HUES64 (cell line): ENCODE measurements at regions not wholly inside any gene's neighbourhood (a gene's known extent, or its start where the extent isn't known, plus 50 kb on each side); places are given as distances from the start of the nearest gene placed in this dataset.

ENCODE experiments used
- H3K27ac ChIP-seq: 2 replicates; pipeline ENCODE4 v1.7.0; 2013; ENCODE audit warnings: low read depth, low read length, inconsistent platforms
- H3K27me3 ChIP-seq: 2 replicates; pipeline ENCODE4 v1.6.1; 2013; ENCODE audit warnings: mild to moderate bottlenecking, low read length; ENCODE audit not compliant: insufficient read depth
- H3K36me3 ChIP-seq: 2 replicates; pipeline ENCODE4 v1.6.1; 2013; ENCODE audit warnings: mild to moderate bottlenecking, low read length; ENCODE audit not compliant: insufficient read depth
- H3K4me1 ChIP-seq: 2 replicates; pipeline ENCODE4 v1.6.1; 2013; ENCODE audit warnings: mild to moderate bottlenecking, low read length, moderate library complexity; ENCODE audit not compliant: insufficient read depth
- H3K4me3 ChIP-seq: 2 replicates; pipeline ENCODE4 v1.5.1; 2013; ENCODE audit warnings: mild to moderate bottlenecking, low read length, moderate library complexity
- H3K9ac ChIP-seq: 2 replicates; pipeline ENCODE4 v1.6.1; 2013; ENCODE audit warnings: mild to moderate bottlenecking, low read depth, low read length
- H3K9me3 ChIP-seq: 2 replicates; pipeline ENCODE4 v1.6.1; 2013; ENCODE audit warnings: low read depth, low read length; ENCODE audit not compliant: insufficient read depth
- WGBS: fragments of 150-250, 120-280 bp; methylation state at CpG from one replicate; pipeline ENCODE4 v1.1.7; 2013; ENCODE audit warnings: missing lambda C conversion rate; 5-methylcytosine and 5-hydroxymethylcytosine counted together

DNA sequence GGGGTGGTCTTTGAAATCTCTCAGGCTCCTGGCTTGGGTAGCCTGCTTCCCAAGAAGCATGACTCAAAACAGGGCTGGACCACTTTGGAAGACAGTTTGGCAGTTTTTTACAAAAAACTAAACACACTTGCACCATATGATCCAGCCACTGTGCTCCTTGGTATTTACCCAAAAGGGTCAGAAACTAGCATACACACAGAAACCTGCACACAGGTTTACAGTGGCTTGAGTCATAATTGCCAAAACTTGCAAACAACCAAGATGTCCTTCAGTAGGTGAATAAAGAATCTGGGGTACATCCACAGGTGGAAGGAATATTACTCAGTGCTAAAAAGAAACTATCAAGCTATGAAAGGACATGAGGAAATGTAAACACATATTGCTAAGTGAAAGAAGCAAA lies 323.2 kb upstream of the CDH5 start:
- H3K27ac ChIP-seq: no peak overlapping the region
- no peaks in the 10 kb centered on the region for H3K9me3 ChIP-seq
- H3K9ac ChIP-seq: no peak overlapping the region
- no peaks in the 10 kb centered on the region for H3K36me3 ChIP-seq
- H3K4me1 ChIP-seq: no peaks in the 10 kb centered on the region
- H3K27me3 ChIP-seq: no peaks in the 10 kb centered on the region
- no peak overlapping the region for H3K4me3 ChIP-seq

DNA sequence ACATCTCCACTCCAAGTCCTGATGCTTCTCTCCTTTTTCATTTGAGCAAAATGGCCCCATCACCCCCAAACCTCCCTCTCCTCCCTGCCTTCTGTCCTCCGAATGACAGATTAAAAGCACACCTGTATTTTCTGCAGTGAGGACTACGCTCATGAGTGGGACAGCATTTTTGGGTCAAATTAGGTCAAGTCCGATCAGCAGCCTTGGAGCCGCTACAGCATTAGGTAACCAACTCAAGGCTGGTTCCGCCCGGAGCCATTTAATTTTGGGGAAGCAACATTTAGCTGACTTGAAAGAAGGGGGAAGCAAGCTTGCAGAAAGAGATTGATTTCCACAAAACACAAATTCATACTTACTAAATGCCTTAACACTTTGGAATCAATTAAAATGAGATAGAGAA lies 324.1 kb upstream of the CDH5 start:
- no peaks in the 10 kb centered on the region for H3K4me1 ChIP-seq
- 87% methylated on average over 6 of the region's 6 CpGs for WGBS
- H3K36me3 ChIP-seq: no peaks in the 10 kb centered on the region
- no peaks in the 10 kb centered on the region for H3K9me3 ChIP-seq
- H3K9ac ChIP-seq: no peak overlapping the region
- H3K4me3 ChIP-seq: no peak overlapping the region
- no peak overlapping the region for H3K27ac ChIP-seq
- no peaks in the 10 kb centered on the region for H3K27me3 ChIP-seq

GRCh38 chr16:66041907-66042306 lies 324.6 kb upstream of the CDH5 start:
- H3K27ac ChIP-seq: no peak overlapping the region
- H3K4me3 ChIP-seq: no peak overlapping the region
- 71% methylated on average over 4 of the region's 4 CpGs for WGBS
- no peaks in the 10 kb centered on the region for H3K36me3 ChIP-seq
- no peaks in the 10 kb centered on the region for H3K27me3 ChIP-seq
- H3K9me3 ChIP-seq: no peaks in the 10 kb centered on the region
- H3K9ac ChIP-seq: no peak overlapping the region
- H3K4me1 ChIP-seq: no peaks in the 10 kb centered on the region

DNA sequence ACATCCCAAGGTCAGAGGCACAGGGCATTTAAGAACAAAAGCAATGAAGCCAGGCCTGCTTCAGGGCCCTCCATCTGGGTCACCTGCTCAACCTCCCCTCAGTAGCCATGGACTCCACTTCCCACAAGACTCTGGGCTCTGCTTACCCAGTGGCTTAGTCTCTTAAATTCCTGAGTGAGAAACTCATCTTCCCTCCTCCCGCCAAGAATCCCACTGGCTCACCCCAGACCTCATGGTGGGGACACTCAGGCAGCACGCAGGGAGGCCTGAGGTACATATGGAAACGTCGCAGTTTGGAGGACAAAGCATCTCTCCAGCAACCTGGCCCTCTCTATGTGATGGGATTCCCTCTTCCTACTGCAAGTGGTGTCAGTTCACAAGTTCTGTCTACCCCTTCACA lies 326.7 kb upstream of the CDH5 start:
- no peak overlapping the region for H3K9ac ChIP-seq

DNA sequence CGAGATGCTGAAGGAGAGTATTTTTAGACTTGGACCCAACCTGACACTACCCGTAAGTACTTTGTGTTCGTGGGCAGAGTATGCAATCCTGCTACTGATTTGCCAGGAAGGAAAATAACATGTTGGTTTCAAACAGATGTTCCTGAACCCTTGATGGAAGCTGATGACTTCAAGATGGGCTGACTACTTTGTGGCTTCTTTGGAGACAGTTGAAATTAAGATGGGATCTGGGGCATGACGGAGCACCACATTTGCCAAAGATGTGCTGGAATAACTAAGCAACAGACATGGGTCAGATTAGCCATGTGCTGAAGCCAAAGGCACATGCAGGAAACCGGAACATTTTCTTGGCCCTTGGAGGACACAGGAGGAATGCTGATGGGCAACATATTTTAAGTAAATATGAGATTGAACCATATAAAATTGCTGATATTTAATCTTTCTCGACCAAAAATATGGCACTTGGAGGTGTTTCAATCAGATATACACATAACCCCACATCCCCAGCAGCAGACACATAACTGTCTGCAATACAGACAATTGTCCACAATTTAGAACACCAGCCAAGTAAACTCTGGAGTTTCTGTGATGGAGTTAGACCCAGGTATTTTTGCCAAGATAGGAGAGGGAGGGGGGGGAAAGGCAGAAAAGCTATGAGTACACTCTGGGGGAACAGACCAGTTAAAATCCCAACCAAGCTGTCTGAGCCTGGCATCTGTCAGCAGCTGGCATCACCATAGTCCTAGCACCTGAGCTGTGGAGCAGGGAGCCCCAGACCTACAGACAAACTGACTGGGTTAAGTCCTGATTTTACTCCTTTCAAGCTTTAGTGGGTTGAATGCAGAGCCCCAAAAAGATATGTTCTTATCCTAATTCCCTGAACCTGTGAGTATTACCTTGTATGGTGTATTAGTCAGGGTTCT lies 329.4 kb upstream of the CDH5 start:
- Histone ChIP-seq H3K36me3 (no peaks in the 10 kb centered on the region), H3K4me3 (no peak overlapping the region), H3K27ac (no peak overlapping the region), H3K27me3 (no peaks in the 10 kb centered on the region), H3K9me3 (no peaks in the 10 kb centered on the region), H3K4me1 (no peaks in the 10 kb centered on the region), H3K9ac (no peak overlapping the region)
- WGBS: 91% methylated on average over 6 of the region's 6 CpGs

More for the DNA sequence above, 326.7 kb upstream of the CDH5 start:
- no peak overlapping the region for H3K27ac ChIP-seq
- H3K36me3 ChIP-seq: no peaks in the 10 kb centered on the region
- H3K4me1 ChIP-seq: no peaks in the 10 kb centered on the region
- H3K4me3 ChIP-seq: no peak overlapping the region
- 74% methylated on average over 4 of the region's 4 CpGs for WGBS
- no peaks in the 10 kb centered on the region for H3K9me3 ChIP-seq
- no peaks in the 10 kb centered on the region for H3K27me3 ChIP-seq

DNA sequence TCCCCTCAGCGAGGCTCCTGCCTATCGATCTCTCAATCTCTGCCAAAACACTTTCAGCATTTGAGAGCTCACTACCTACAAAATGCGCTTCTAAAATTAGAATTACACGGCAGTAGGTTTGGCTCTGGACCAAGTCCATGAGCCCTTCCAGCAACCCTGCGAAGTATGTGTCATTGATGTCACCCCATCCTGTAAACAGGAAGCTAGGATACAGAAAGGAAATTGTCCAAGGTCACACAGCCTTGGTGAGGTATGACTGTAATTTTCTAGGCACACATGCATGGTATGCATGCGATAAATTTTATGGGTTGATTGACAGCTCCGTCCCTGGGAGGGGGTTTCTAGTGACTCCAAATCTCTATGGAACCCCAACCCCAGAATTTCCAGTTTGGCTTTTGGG lies 330.3 kb upstream of the CDH5 start:
- no peaks in the 10 kb centered on the region for H3K4me1 ChIP-seq
- no peaks in the 10 kb centered on the region for H3K36me3 ChIP-seq
- no peaks in the 10 kb centered on the region for H3K27me3 ChIP-seq
- no peaks in the 10 kb centered on the region for H3K9me3 ChIP-seq
- no peak overlapping the region for H3K4me3 ChIP-seq
- WGBS: 95% methylated on average over 7 of the region's 7 CpGs
- no peak overlapping the region for H3K27ac ChIP-seq
- no peak overlapping the region for H3K9ac ChIP-seq

- 94% methylated on average over 3 of the region's 3 CpGs for WGBS
- no peaks in the 10 kb centered on the region for H3K9me3 ChIP-seq
Measured at GRCh38 chr16:66035096-66035495, 331.4 kb upstream of the CDH5 start.

DNA sequence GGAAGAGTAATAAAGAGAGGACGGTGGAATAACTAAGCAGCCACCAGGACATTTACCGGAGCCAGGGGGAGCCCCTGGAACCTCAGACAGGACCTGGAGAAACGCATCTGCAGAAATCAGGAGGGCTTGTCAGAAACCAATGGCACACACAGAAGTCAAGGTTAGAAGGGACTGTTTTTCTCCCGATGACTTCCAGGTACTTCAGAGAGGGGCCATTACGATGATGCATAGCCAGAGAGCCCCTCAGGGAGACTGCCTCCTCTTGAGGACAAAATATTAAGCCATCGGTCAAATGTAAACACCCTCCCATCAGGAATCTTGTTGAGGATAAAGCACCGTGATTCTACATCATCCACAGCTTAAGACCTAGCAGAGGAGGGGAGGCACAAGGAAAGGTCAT lies 333.6 kb upstream of the CDH5 start:
- no peaks in the 10 kb centered on the region for H3K36me3 ChIP-seq
- no peak overlapping the region for H3K9ac ChIP-seq
- H3K4me3 ChIP-seq: no peak overlapping the region
- WGBS: 94% methylated on average over 7 of the region's 7 CpGs
- no peaks in the 10 kb centered on the region for H3K4me1 ChIP-seq
- H3K27me3 ChIP-seq: no peaks in the 10 kb centered on the region
- H3K27ac ChIP-seq: no peak overlapping the region
- no peaks in the 10 kb centered on the region for H3K9me3 ChIP-seq

More at GRCh38 chr16:66035096-66035495, 331.4 kb upstream of the CDH5 start:
- Histone ChIP-seq H3K36me3 (no peaks in the 10 kb centered on the region), H3K4me3 (no peak overlapping the region), H3K27ac (no peak overlapping the region), H3K9ac (no peak overlapping the region), H3K27me3 (no peaks in the 10 kb centered on the region), H3K4me1 (no peaks in the 10 kb centered on the region)

GRCh38 chr16:66030036-66030435 lies 336.5 kb upstream of the CDH5 start:
- Histone ChIP-seq H3K27ac (no peak overlapping the region), H3K4me3 (no peak overlapping the region), H3K36me3 (no peaks in the 10 kb centered on the region), H3K9ac (no peak overlapping the region), H3K27me3 (no peaks in the 10 kb centered on the region), H3K9me3 (peaks cover under 1% of the 10 kb centered on the region; the same call in 1 of the 2 replicates), H3K4me1 (no peaks in the 10 kb centered on the region)
- WGBS: 86% methylated on average over 4 of the region's 4 CpGs

DNA sequence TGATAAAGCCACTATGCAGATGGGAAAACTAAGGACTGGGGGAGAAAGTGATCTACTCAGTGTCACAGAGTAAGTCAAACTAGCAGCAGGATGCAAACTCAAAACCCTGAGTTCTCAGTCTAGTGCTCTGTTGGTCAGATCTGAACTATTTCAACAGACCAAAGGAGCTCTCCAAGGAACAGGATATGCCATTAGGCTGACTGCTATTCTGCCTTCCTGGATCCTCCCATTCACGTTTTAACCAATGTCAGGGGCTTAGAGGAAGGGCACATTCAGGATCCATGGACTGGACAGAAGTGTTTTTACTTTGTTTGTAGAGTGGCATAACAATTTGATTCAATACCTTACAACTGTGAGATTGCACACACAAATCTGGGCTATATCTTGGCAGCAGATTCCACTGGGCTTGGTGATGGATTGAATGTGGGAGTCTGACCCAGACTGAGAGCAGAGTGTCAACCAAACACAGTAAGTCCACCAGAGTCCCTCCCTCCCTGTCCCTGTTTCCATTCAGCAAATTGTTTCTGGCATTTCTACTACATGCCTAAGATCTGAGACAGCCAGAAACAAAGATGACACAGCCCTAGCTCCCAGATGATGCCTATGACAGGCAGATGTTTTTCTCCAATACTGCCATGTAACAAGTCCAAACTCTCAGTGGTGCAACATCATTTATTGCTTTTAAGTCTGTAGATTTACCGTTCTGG lies 337.8 kb upstream of the CDH5 start:
- Histone ChIP-seq H3K4me1 (no peaks in the 10 kb centered on the region), H3K9ac (no peak overlapping the region), H3K4me3 (no peak overlapping the region), H3K27me3 (no peaks in the 10 kb centered on the region), H3K27ac (no peak overlapping the region), H3K36me3 (no peaks in the 10 kb centered on the region), H3K9me3 (peaks cover 14% of the 10 kb centered on the region)
- 89% methylated on average over 2 of the region's 2 CpGs for WGBS

GRCh38 chr16:66026787-66027330 lies 339.6 kb upstream of the CDH5 start:
- Histone ChIP-seq H3K9me3 (peaks cover 15% of the 10 kb centered on the region), H3K27me3 (no peaks in the 10 kb centered on the region), H3K36me3 (no peaks in the 10 kb centered on the region), H3K4me1 (no peaks in the 10 kb centered on the region), H3K9ac (no peak overlapping the region), H3K4me3 (no peak overlapping the region), H3K27ac (no peak overlapping the region)
- 86% methylated on average over 2 of the region's 2 CpGs for WGBS
